Epithelial cell of esophagus (primary cell): ENCODE measurements at regions not wholly inside any gene's neighbourhood (a gene's known extent, or its start where the extent isn't known, plus 50 kb on each side); places are given as distances from the start of the nearest gene placed in this dataset.

Source experiments
- DNase-seq: peaks from one replicate; pipeline ENCODE4 v3.0.0; 2010; ENCODE audit warnings: low read depth
- H3K4me3 ChIP-seq: 2 replicates; pipeline ENCODE4 v1.5.1; 2011; ENCODE audit warnings: mild to moderate bottlenecking, low read length, control low read depth
- TF ChIP-seq, protein P1 (sequence below): IDR thresholded peaks from 2 replicates; pipeline ENCODE4 v1.5.1; 2011; ENCODE audit warnings: low read depth, mild to moderate bottlenecking, low read length, control low read depth, inconsistent platforms; ENCODE audit not compliant: insufficient read depth; ENCODE audit errors: missing control alignments

- H3K4me3 ChIP-seq = no peak overlapping the region
- DNase-seq = no peak
- TF ChIP-seq, protein P1, sequence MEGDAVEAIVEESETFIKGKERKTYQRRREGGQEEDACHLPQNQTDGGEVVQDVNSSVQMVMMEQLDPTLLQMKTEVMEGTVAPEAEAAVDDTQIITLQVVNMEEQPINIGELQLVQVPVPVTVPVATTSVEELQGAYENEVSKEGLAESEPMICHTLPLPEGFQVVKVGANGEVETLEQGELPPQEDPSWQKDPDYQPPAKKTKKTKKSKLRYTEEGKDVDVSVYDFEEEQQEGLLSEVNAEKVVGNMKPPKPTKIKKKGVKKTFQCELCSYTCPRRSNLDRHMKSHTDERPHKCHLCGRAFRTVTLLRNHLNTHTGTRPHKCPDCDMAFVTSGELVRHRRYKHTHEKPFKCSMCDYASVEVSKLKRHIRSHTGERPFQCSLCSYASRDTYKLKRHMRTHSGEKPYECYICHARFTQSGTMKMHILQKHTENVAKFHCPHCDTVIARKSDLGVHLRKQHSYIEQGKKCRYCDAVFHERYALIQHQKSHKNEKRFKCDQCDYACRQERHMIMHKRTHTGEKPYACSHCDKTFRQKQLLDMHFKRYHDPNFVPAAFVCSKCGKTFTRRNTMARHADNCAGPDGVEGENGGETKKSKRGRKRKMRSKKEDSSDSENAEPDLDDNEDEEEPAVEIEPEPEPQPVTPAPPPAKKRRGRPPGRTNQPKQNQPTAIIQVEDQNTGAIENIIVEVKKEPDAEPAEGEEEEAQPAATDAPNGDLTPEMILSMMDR = no peak
These were observed 1196.7 kb upstream of the TENM4 start for GRCh38 chr11:80637571-80637970.

DNA sequence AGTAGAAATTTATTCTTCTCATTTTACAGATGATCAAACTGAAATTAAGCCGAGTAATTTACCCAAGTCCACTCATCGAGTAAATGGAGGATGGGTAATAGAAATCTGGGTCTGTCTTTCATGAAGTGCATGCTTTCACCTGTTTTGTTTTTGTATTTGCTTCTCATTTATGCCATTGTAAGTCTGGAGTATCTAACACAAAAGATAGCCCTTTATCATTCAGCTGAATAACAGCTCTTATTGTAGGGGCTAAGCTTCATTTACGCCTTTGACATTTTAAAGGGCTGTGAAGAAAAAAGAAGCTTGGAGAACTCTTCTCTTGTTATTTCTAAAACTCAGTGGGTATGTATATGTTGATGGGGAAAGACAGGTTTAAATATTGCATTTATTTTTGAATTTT lies 1196.2 kb upstream of the TENM4 start:
- TF ChIP-seq, protein P1 = no peak
- no peak for DNase-seq
- H3K4me3 ChIP-seq = no peak overlapping the region

DNA sequence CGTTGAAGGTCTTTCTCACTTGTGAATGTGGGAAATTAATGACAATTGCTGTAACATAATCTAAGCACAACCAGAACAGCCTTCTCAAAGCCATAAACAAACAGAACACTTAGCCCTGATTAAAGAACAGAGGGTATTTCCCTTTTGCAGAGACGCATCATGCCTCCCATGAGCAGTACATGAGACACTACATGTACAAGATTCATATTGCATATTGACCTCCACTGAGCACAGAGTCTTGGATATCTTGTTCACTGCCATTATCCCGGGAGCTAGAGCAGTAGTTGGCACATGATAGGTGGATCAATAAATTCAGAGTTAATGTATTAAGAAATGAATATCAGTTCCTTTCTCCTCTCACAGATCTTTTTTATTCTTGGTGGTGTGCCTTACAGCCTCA lies 1194.3 kb upstream of the TENM4 start:
- DNase-seq = no peak
- TF ChIP-seq, protein P1 = no peak
- H3K4me3 ChIP-seq = no peak overlapping the region

DNA sequence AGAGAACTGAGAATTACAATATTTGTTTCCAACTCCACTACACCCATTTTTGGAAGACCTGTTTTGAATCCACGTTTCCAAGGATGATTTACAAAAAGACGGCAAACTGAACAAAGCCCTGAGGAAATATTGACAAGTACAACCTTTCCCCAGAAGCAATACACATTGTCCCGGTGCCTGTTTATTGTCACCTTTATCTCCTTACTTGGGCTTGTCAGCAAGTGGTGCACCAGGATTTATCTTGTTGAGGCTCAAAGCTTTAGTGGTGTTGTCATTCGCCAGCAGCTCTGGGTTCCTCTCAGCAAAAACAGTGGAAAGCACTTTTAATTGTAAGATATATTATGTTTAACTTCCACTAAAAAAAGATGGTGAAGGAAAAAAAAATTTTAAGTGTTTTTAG lies 1191.9 kb upstream of the TENM4 start:
- DNase-seq = no peak
- no peak overlapping the region for H3K4me3 ChIP-seq
- TF ChIP-seq, protein P1 = no peak

- no peak for DNase-seq
- H3K4me3 ChIP-seq = no peak overlapping the region
- TF ChIP-seq, protein P1 = no peak
These were observed 1191.3 kb upstream of the TENM4 start for GRCh38 chr11:80632156-80632555.

- H3K4me3 ChIP-seq = no peak overlapping the region
- TF ChIP-seq, protein P1 = no peak
- DNase-seq = no peak
These were observed 1188.6 kb upstream of the TENM4 start for GRCh38 chr11:80629466-80629865.

- H3K4me3 ChIP-seq = no peak overlapping the region
- TF ChIP-seq, protein P1 = no peak
- DNase-seq = no peak
These were observed 1186.5 kb upstream of the TENM4 start for GRCh38 chr11:80627364-80627763.
